Transverse colon (tissue), 4 donors: ENCODE measurements at regions not wholly inside any gene's neighbourhood (a gene's known extent, or its start where the extent isn't known, plus 50 kb on each side); places are given as distances from the start of the nearest gene placed in this dataset.

ENCODE experiments used
- CTCF ChIP-seq, 5 experiments: fragments of 200-600 bp in 3 of 5; fragments of 450-650 bp in 2 of 5; sonication (generic) in 3 of 5; IDR thresholded peaks; 1 replicate in 2 of 5; 2 replicates in 3 of 5; pipeline ENCODE4 v1.5.1; 2016 to 2017; ENCODE audit warnings: antibody characterized with exemption in 5 of 5, inconsistent platforms in 3 of 5, mild to moderate bottlenecking in 2 of 5, moderate library complexity in 1 of 5
- EP300 ChIP-seq: sonication (generic); formaldehyde crosslinking; IDR thresholded peaks from one replicate; pipeline ENCODE4 v1.6.1; 2017; ENCODE audit warnings: antibody characterized with exemption, low read depth
- POLR2A ChIP-seq: fragments of 450-650 bp; IDR thresholded peaks from one replicate; pipeline ENCODE4 v1.6.1; 2016; ENCODE audit warnings: antibody characterized with exemption, mild to moderate bottlenecking, moderate library complexity
- POLR2AphosphoS5 ChIP-seq, 3 donors: sonication (generic); formaldehyde crosslinking; IDR thresholded peaks; one replicate each; pipeline ENCODE4 v1.6.1; 2016; ENCODE audit warnings: antibody characterized with exemption in 3 of 3

GRCh38 chr15:101568309-101568708, 78.8 kb upstream of the PCSK6 start:
- TF ChIP-seq EP300, result no peak
- TF ChIP-seq CTCF (IDR thresholded peaks at IDR 0.05), result no peak
- TF ChIP-seq POLR2A, result no peak
- no peak for TF ChIP-seq POLR2AphosphoS5 (IDR thresholded peaks at IDR 0.05)
